Pons (tissue), 1 donor: ENCODE measurements at regions not wholly inside any gene's neighbourhood (a gene's known extent, or its start where the extent isn't known, plus 50 kb on each side); places are given as distances from the start of the nearest gene placed in this dataset.
"Not testable (repeated sequence)": the region's sequence is repeated elsewhere in the genome, so short reads cannot be mapped to it uniquely, and the experiment has no call there.

Source experiments
- DNase-seq: peaks from one replicate; pipeline ENCODE4 v3.0.0-alpha.2; 2016; ENCODE audit warnings: low spot score

GRCh38 chr14:28252124-28252523 is 514.5 kb upstream of the FOXG1 start:
- DNase-seq, result not testable (repeated sequence)

DNA sequence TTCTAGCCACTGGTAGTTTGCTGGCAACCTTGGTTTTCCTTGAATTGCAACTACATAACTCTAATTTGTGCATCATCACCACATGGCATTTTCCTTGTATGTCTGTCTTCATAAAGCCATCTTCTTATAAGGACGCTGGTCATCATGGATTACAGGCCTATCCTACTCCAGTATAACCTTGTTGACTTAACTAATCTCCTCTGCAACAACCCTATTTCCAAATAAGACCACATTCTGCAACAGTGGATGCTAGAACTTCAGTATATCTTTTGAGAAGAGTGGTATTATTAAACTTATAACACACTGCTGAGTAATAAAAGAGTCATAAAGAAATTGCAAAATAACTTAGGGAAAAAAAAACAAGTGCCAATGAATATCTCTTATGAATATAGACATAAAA is 511.8 kb upstream of the FOXG1 start:
- no peak for DNase-seq

DNA sequence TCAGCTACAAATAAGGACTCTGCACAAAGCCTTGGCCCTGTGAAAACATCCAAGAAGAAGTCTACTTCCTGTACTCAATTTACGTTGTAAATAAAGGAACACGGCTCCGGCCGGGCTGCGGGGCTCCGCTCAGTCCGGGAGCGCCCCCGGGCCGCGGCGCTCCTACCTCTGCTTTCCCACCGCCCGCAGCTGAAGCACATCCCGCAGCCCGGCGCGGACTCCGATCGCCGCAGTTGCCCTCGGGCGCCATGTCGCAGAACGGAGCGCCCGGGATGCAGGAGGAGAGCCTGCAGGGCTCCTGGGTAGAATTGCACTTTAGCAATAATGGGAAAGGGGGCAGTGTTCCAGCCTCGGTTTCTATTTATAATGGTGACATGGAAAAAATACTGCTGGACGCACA is 502.3 kb upstream of the FOXG1 start:
- peak; percentile 28 for DNase-seq

DNA sequence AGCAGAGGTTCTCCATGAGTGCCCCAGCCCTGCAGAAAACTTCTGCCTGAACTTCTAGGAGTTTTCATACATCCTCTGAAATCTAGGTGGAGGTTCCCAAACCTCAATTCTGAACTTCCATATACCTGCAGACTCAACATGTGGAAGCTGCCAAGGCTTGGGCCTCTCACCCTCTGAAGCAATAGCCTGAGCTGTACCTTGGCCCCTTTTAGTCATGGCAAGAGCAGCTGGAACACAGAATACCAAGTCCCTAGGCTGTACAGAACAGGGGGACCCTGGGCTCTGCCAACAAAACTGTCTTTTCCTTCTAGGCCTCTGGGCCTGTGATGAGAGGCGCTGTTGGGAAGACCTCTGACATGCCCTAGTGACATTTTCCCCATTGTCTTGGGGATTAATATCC is 494.3 kb upstream of the FOXG1 start:
- no peak for DNase-seq

GRCh38 chr14:28280530-28280929 is 486.1 kb upstream of the FOXG1 start:
- no peak for DNase-seq

DNA sequence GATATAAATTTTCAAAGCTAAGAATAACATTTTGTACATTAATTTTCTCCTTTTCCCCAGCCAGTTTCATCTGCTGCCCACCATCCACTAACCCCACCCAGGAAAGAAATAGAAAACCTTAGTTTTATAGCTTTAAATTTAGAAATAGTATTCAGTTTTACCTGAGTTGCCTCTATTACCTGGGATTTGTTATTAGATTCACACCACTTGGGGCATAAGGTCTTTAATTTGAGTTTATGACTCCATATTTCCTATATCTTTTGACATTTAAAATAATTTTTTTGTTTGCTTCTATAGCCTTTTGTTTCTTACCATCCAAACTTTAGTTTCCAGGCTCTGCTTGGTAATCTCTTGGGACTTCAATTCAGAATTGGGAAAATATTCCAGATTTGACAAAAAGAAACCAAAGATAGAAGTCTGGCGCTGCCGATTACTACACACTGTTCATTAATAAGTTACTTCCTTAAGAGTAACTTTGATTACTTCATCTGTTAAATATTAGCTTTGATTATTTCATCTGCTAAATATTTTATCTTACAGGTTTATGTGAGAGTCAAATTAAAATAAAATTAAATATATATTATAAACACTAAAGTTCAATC is 485.5 kb upstream of the FOXG1 start:
- DNase-seq, result no peak

DNA sequence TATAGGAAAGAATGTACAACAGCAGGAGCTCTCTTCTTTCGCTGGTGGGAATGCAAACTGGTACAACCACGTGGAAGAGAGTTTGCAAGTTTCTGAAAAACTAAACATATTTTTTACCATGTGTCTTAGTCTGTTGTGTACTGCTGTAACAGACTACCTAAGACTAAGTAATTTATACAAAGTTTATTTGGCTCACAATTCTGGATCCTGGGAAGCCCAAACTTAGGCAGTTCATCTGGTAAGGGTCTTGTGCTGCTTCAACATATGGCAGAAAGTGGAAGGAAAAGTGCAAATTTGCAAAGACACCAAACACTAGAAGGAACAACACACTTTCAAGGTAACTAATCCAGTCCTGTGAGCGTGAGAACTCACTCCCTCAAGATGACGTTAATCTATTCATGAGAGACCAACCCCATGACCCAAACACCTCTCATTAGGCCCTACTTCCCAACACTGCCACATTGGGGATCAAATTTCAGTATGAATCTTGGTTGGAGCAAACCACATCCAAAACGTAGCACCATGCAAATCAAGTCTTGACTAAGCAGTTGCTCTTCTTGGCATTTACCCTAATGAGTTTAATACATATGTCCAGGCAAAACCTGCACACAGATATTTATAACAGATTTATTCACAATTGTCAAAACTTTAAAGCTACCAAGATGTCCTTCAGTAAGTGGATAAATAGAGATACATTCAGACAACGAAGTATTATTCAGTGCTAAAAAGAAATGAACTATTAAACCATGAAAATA is 481.9 kb upstream of the FOXG1 start:
- DNase-seq, result no peak

- peak; percentile 28 for DNase-seq
Measured at GRCh38 chr14:28294834-28295440, 471.6 kb upstream of the FOXG1 start.

GRCh38 chr14:28297559-28297958 is 469.0 kb upstream of the FOXG1 start:
- DNase-seq, result peak; percentile 35

DNA sequence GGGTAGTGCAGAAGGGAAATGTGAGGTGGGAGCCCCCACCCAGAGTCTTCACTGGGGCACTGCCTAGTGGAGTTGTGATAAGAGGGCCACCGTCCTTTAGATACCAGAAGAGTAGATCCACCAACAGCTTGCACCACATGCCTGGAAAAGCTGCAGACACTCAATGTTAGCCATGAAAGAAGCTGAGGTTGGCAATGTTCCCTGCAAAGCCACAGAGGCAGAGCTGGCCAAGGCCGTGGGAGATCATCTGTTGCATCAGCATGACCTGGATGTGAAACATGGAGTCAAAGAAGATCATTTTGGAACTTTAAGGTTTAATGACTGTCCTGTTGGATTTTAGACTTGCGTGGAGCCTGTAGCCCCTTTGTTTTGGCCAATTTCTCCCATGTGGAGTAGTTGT is 468.4 kb upstream of the FOXG1 start:
- DNase-seq, result no peak

- no peak for DNase-seq
Measured at GRCh38 chr14:28299227-28299626, 467.4 kb upstream of the FOXG1 start.

DNA sequence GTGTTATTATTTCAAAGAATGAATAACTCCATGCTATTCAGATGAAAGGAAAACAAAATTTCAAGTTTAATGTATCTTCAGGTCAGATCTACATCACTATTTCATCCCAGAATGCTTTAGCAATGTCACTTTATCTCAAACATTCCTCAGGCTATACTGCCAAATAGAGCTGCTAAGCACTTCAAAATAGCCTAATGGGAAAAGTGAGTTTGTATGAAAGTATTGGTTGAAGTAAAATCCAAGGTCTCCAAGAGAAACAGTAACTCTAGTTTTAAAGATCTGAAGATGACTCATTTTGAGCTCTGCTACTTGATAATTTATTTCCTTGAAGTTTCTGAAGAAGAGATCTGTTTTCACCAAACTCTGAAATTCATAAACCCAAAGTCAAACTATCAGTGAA is 466.2 kb upstream of the FOXG1 start:
- DNase-seq, result no peak

- DNase-seq, result no peak
Measured at GRCh38 chr14:28301179-28301578, 465.4 kb upstream of the FOXG1 start.

DNA sequence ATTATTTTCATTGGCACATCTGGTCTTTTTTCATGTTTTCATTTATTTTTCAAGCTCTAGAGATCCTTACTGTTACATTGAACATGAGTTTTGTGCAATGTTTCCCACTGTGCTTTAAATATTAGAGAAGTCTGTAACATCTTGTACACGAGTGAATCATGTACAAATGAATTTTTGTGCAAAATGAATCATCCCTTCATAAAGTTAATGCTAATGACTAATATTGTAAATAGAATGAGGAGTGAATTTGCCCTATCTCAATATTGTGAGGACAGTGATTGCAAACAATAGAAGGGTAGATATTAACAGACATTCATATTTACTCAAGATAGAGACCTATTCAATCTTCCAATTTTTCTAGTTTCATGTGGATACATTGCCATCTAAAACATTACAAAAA is 463.3 kb upstream of the FOXG1 start:
- no peak for DNase-seq

- DNase-seq, result peak; percentile 92
Measured at GRCh38 chr14:28305938-28306337, 460.6 kb upstream of the FOXG1 start.

DNA sequence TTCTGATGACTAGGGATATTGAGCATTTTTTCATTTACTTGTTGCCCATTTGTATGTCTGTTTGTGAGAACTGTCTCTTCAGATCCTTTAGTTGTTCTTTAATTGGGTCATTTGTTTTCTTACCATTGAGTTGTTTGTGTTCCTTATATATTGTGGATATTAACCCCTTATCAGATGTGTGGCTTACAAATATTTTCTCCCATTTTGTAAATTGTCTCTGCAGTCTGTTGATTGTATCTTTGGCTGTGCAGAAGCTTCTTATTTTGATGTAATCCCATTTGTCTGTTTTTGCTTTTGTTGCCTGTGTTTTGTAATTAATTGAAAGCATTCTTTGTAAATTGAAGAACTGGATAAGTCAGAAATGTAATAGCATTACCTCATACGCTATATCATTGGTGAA is 459.1 kb upstream of the FOXG1 start:
- DNase-seq, result peak; percentile 47

GRCh38 chr14:28308734-28309133 is 457.9 kb upstream of the FOXG1 start:
- peak; percentile 12 for DNase-seq

DNA sequence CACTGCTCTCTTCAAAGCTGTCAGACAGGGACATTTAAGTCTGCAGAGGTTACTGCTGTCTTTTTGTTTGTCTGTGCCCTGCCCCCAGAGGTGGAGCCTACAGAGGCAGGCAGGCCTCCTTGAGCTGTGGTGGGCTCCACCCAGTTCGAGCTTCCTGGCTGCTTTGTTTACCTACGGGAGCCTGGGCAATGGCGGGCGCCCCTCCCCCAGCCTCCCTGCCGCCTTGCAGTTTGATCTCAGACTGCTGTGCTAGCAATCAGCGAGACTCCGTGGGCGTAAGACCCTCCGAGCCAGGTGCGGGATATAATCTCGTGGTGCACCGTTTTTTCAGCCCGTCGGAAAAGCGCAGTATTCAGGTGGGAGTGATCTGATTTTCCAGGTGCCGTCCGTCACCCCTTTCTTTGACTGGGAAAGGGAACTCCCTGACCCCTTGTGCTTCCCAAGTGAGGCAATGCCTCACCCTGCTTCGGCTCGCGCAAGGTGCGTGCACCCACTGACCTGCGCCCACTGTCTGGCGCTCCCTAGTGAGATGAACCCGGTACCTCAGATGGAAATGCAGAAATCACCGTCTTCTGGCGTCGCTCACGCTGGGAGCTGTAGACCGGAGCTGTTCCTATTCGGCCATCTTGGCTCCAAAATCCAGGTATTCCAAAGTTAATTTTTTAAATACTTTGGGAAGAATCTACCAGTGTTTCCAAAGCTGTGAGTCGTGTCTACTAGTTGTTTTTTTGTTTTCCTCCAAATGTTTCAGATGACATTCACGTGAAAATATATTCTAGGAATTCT is 448.5 kb upstream of the FOXG1 start:
- not testable (repeated sequence) for DNase-seq

GRCh38 chr14:28321475-28322244 is 444.9 kb upstream of the FOXG1 start:
- no peak for DNase-seq

DNA sequence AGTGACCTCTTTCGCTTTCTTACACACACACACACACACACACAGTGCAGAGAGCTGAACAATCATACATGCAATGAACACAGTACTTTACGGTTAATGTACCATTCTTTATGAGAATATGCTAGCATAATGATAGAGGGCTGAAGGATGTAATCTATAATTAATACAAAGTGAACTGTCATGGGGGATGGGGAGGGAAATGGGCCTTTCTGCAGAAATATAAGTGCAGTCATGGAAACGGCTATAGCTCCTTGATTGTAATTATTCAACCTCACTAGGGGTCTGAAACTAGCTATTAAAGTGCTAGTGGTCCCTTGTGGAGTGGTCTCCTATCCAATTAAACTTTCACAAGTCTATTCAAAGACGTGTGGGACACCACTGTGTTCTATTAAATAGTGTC is 443.2 kb upstream of the FOXG1 start:
- DNase-seq, result no peak

DNA sequence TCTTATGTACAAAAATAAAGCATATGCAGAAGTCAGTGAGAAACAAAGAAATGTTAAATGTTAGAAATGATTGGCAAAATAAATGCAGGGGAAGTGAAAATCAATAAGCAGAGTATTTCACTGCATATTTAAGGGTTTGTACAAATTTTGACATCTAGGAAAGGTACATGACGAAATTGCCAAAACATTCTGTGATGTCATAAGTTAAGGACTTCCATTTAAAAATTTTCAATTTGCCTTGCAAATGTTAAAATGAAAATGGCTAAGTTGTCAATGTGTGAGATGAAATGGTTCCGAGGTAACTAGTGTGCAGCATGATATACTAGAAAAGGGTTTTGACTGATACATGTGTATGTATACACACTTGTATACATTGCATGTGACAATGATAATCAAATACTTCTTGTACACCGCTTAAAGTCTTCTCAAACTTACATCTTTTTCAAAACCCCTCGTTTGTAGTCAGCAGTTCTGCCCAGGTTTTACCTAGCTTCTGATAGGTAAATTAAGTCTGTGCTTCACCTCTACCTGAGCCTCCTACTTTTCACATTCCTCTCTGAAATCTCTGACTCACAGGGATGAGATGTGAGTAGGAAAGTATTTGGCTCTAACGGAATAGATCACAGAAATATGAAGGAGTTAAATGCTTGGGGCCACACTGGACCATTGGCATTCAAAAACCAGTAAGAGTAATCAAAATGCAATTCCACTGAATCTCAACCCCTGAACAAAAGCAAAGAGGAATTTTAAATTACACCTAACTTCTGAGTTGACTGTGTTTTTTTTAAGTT is 442.4 kb upstream of the FOXG1 start:
- DNase-seq, result no peak
